OCI-LY1 (cell line): ENCODE measurements at regions not wholly inside any gene's neighbourhood (a gene's known extent, or its start where the extent isn't known, plus 50 kb on each side); places are given as distances from the start of the nearest gene placed in this dataset.

Experiments used
- CTCF ChIP-seq: fragments of 200-600 bp; sonication (generic), shearing (Covaris generic); IDR thresholded peaks from 2 replicates; pipeline ENCODE4 v1.5.1; 2017; ENCODE audit warnings: mild to moderate bottlenecking, antibody characterized with exemption, low read length, moderate library complexity, mixed read lengths
- EZH2 ChIP-seq: fragments of 200-600 bp; sonication (generic), shearing (Covaris generic); IDR thresholded peaks from 2 replicates; pipeline ENCODE4 v1.8.0; 2017; ENCODE audit warnings: borderline replicate concordance, mixed run types, mild to moderate bottlenecking, antibody characterized with exemption, low read length, moderate library complexity, mixed read lengths

- TF ChIP-seq CTCF (no peak), EZH2 (no peak)
Observed at GRCh38 chr16:6035161-6035560, 937.6 kb upstream of the EEF2KMT start.
